ENCODE measurements at regions not wholly inside any gene's neighbourhood (a gene's known extent, or its start where the extent isn't known, plus 50 kb on each side); places are given as distances from the start of the nearest gene placed in this dataset.

GRCh38 chr6:95518630-95519227 lies 58.6 kb upstream of the MANEA start:
- TF ChIP-seq, protein P1, sequence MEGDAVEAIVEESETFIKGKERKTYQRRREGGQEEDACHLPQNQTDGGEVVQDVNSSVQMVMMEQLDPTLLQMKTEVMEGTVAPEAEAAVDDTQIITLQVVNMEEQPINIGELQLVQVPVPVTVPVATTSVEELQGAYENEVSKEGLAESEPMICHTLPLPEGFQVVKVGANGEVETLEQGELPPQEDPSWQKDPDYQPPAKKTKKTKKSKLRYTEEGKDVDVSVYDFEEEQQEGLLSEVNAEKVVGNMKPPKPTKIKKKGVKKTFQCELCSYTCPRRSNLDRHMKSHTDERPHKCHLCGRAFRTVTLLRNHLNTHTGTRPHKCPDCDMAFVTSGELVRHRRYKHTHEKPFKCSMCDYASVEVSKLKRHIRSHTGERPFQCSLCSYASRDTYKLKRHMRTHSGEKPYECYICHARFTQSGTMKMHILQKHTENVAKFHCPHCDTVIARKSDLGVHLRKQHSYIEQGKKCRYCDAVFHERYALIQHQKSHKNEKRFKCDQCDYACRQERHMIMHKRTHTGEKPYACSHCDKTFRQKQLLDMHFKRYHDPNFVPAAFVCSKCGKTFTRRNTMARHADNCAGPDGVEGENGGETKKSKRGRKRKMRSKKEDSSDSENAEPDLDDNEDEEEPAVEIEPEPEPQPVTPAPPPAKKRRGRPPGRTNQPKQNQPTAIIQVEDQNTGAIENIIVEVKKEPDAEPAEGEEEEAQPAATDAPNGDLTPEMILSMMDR (IDR thresholded peaks at IDR 0.05), result no peak
- TF ChIP-seq POLR2A (IDR thresholded peaks at IDR 0.05) (no peak), POLR2AphosphoS5 (IDR thresholded peaks at IDR 0.05) (no peak)
